Mesenchymal stem cell (in vitro differentiated cells and primary cell): ENCODE measurements at regions not wholly inside any gene's neighbourhood (a gene's known extent, or its start where the extent isn't known, plus 50 kb on each side); places are given as distances from the start of the nearest gene placed in this dataset.

Experiments
- DNase-seq: peaks from one replicate; pipeline ENCODE4 v3.0.0-alpha.2; 2013
- H2AFZ ChIP-seq: one replicate; pipeline ENCODE4 v1.6.1; 2013; ENCODE audit warnings: low read depth, mild to moderate bottlenecking, control low read depth, inconsistent platforms, low read length, moderate library complexity
- H2AK5ac ChIP-seq: 2 replicates; pipeline ENCODE4 v1.6.1; 2013; ENCODE audit warnings: low read length, moderate library complexity, mild to moderate bottlenecking, inconsistent platforms; ENCODE audit not compliant: severe bottlenecking
- H2BK120ac ChIP-seq: one replicate; pipeline ENCODE4 v1.6.1; 2013; ENCODE audit warnings: low read depth, mild to moderate bottlenecking, inconsistent platforms, low read length, moderate library complexity
- H2BK12ac ChIP-seq, 2 experiments: one replicate each; pipeline ENCODE4 v1.6.1; 2013; ENCODE audit warnings: inconsistent platforms in 2 of 2, low read length in 2 of 2, mild to moderate bottlenecking in 2 of 2, moderate library complexity in 2 of 2, control low read depth in 1 of 2
- H2BK15ac ChIP-seq: one replicate; pipeline ENCODE4 v1.6.1; 2013; ENCODE audit warnings: mild to moderate bottlenecking, low read depth, inconsistent platforms; ENCODE audit not compliant: poor library complexity, severe bottlenecking
- H2BK5ac ChIP-seq: 2 replicates; pipeline ENCODE4 v1.6.1; 2013; ENCODE audit warnings: low read depth, mild to moderate bottlenecking, low read length, control low read depth, inconsistent platforms; ENCODE audit not compliant: poor library complexity, severe bottlenecking
- H3K14ac ChIP-seq, 2 experiments: one replicate each; pipeline ENCODE4 v1.6.1; 2013; ENCODE audit warnings: inconsistent platforms in 2 of 2, low read length in 2 of 2, control low read depth in 1 of 2, mild to moderate bottlenecking in 1 of 2, moderate library complexity in 1 of 2
- H3K18ac ChIP-seq, 2 experiments: one replicate each; pipeline ENCODE4 v1.6.1; 2013; ENCODE audit warnings: inconsistent platforms in 2 of 2, low read length in 2 of 2, control low read depth in 1 of 2, low read depth in 1 of 2, mild to moderate bottlenecking in 1 of 2
- H3K23ac ChIP-seq, 2 experiments: one replicate each; pipeline ENCODE4 v1.6.1; 2013; ENCODE audit warnings: inconsistent platforms in 2 of 2, low read length in 2 of 2, mild to moderate bottlenecking in 2 of 2, moderate library complexity in 2 of 2, control low read depth in 1 of 2
- H3K27ac ChIP-seq: 2 replicates; pipeline ENCODE4 v1.5.1; 2013; ENCODE audit warnings: mild to moderate bottlenecking, moderate library complexity, low read length, control low read depth, inconsistent platforms; ENCODE audit not compliant: poor library complexity, severe bottlenecking
- H3K27me3 ChIP-seq, 2 experiments: 2 replicates each; pipeline versions ENCODE4 v1.6.1 to v1.7.0; 2013; ENCODE audit warnings: low read length in 2 of 2, mild to moderate bottlenecking in 2 of 2, moderate library complexity in 2 of 2, control low read depth in 1 of 2, inconsistent platforms in 1 of 2; ENCODE audit not compliant: control insufficient read depth in 1 of 2, insufficient read depth in 1 of 2
- H3K36me3 ChIP-seq, 2 experiments: 2 replicates each; pipeline versions ENCODE4 v1.6.1 to v1.7.0; 2013; ENCODE audit warnings: low read length in 2 of 2, control low read depth in 1 of 2, inconsistent platforms in 1 of 2, low read depth in 1 of 2, mild to moderate bottlenecking in 1 of 2; ENCODE audit not compliant: insufficient read depth in 2 of 2, control insufficient read depth in 1 of 2
- H3K4ac ChIP-seq, 2 experiments: one replicate each; pipeline ENCODE4 v1.6.1; 2013; ENCODE audit warnings: inconsistent platforms in 2 of 2, low read length in 2 of 2, mild to moderate bottlenecking in 2 of 2, moderate library complexity in 2 of 2, control low read depth in 1 of 2, low read depth in 1 of 2
- H3K4me1 ChIP-seq: 2 replicates; pipeline ENCODE4 v1.6.1; 2013; ENCODE audit warnings: low read depth, low read length, control low read depth; ENCODE audit not compliant: control insufficient read depth, insufficient read depth
- H3K4me2 ChIP-seq: 2 replicates; pipeline ENCODE4 v1.6.1; 2013; ENCODE audit warnings: low read length, mild to moderate bottlenecking, inconsistent platforms; ENCODE audit not compliant: poor library complexity, severe bottlenecking
- H3K4me3 ChIP-seq, 2 experiments: 2 replicates each; pipeline versions ENCODE4 v1.5.1 to v1.7.0; 2013; ENCODE audit warnings: low read length in 2 of 2, mild to moderate bottlenecking in 2 of 2, control low read depth in 1 of 2, low read depth in 1 of 2; ENCODE audit not compliant: insufficient read depth in 1 of 2
- H3K79me1 ChIP-seq: replicated peaks from 2 replicates; pipeline ENCODE4 v1.6.1; 2013; ENCODE audit warnings: mild to moderate bottlenecking, control low read depth, low read length, inconsistent platforms; ENCODE audit not compliant: poor library complexity, severe bottlenecking
- H3K9ac ChIP-seq: 2 replicates; pipeline ENCODE4 v1.7.0; 2013; ENCODE audit warnings: mild to moderate bottlenecking, low read length, moderate library complexity
- H3K9me3 ChIP-seq: 2 replicates; pipeline ENCODE4 v1.7.0; 2013; ENCODE audit warnings: mild to moderate bottlenecking, low read length; ENCODE audit not compliant: control insufficient read depth
- H4K8ac ChIP-seq: one replicate; pipeline ENCODE4 v1.6.1; 2013; ENCODE audit warnings: inconsistent platforms, mild to moderate bottlenecking, low read length, moderate library complexity
- H4K91ac ChIP-seq: one replicate; pipeline ENCODE4 v1.6.1; 2013; ENCODE audit warnings: mild to moderate bottlenecking, low read length, inconsistent platforms
- WGBS: methylation state at CpG from one replicate; pipeline ENCODE4 v1.1.7; 2013; ENCODE audit warnings: mixed read lengths; 5-methylcytosine and 5-hydroxymethylcytosine counted together

DNA sequence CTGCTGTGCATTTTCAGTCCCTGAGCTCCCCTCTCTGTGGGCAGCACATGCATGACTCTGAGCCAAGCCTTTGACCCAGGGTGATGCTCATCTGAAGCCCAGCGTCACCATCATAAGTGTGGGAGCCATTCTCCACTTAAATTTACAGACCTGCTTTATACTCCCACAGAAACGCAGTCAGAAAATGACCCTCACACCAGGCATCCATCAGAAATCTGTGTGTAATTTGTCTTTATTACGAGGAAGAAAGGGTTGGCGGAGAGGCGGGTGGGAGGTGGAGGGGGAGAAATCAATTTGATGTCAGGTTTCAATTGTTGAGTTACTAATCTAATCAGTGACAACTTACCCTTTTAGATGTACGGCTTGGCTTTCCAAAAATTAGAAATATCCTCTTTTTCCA is 353.6 kb downstream of the MAFB start:
- Histone ChIP-seq H3K9ac (no peak overlapping the region), H3K27me3 (no peaks in the 10 kb centered on the region), H3K79me1 (no peaks in the 10 kb centered on the region), H4K8ac (no peak overlapping the region), H3K4ac (no peak overlapping the region), H3K23ac (no peak overlapping the region), H3K9me3 (no peaks in the 10 kb centered on the region), H3K4me3 (no peak overlapping the region), H2BK15ac (no peak overlapping the region), H4K91ac (no peak overlapping the region), H2BK5ac (no peak overlapping the region), H3K36me3 (no peaks in the 10 kb centered on the region), H2BK12ac (no peak overlapping the region), H2AK5ac (no peak overlapping the region), H3K14ac (no peak overlapping the region), H3K18ac (no peak overlapping the region), H2AFZ (no peak overlapping the region), H3K27ac (no peak overlapping the region), H2BK120ac (no peak overlapping the region), H3K4me1 (no peaks in the 10 kb centered on the region), H3K4me2 (no peak overlapping the region)
- 80% methylated on average over 1 of the region's 6 CpGs for WGBS
- DNase-seq, result no peak

DNA sequence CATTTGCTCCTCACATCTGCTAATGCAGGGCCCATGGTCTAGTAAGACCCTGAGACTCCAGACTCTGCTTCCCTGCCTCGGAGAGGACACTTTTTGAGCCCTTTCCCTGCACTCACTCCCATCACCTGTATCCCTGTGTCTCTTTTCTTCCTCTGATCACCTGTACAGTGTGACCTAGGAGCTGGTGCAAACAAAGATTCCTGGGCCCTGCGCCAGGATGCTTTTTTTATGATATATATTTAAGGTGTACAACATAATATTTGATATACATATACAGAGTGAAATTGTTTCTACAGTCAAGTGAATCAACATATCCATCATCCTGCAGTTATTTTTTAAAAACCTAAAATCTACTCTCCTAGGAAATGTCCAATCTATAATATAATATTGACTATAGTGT is 355.4 kb downstream of the MAFB start:
- no peak for DNase-seq

DNA sequence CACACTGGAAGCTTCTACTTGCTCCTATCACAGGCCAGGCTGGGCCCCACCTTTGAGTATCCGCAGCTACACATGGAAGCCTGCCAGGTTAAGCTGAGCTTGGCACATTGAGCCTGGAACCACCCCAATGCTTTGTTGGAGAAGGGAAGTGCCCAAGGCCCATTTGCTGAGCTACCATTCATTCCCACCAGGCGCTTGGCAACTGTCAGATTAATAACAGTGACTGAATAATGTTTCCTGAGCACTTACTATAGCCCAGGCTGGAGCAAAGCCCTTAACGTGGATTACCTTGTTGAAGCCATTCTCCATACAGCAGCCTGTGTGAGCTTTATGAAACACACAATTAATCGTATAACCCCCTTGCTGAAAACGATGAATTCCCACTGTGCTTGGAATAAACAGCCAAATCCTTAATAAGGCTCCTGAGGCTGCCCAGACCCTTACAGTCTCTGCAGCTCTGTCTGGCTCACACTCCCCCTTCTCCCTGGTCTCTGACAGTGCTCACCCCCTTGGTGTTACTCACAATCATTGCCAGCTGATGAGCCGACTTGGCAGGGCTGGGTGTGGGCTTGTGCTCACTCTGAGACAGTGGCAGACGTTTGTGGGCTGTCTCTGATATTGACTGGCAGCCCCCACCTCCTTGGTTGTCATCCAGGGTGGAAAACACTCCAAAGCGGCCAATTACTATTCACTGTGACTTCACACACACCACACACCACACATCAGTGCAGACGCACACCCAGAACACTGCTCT is 357.1 kb downstream of the MAFB start:
- 69% methylated on average over 9 of the region's 9 CpGs for WGBS
- no peak overlapping the region for H2AK5ac ChIP-seq

More for the DNA sequence above, 355.4 kb downstream of the MAFB start:
- Histone ChIP-seq H3K23ac (no peak overlapping the region), H3K27ac (no peak overlapping the region), H2BK15ac (no peak overlapping the region), H3K9me3 (no peaks in the 10 kb centered on the region), H2AFZ (no peak overlapping the region), H3K27me3 (no peaks in the 10 kb centered on the region), H3K18ac (no peak overlapping the region), H3K4me1 (no peaks in the 10 kb centered on the region), H3K4ac (no peak overlapping the region), H3K14ac (no peak overlapping the region), H3K4me3 (no peak overlapping the region), H4K91ac (no peak overlapping the region), H2BK120ac (no peak overlapping the region), H3K9ac (no peak overlapping the region), H3K4me2 (no peak overlapping the region), H3K36me3 (no peaks in the 10 kb centered on the region), H2AK5ac (no peak overlapping the region), H4K8ac (no peak overlapping the region), H2BK5ac (no peak overlapping the region), H3K79me1 (no peaks in the 10 kb centered on the region), H2BK12ac (no peak overlapping the region)
- WGBS, result 46% methylated on average over 1 of the region's 2 CpGs

DNA sequence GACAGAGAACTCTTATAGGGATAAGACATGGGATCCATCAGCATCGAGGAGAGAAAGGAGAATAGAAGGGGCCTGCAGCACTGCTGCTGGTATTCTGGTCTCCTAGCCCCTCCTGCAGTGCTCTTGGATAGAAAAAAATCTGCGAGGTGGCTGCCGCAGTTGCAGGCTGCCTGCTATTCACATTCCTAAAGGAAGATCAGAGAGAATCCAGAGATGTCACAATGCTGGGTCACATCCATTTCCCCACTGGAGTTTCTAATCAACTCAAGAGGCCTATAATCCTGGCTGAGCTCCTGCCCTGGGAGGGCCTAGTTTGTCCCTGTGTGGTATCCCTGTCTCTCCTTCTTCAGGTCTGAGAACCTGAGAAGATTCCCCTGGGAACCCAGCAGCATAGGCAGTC is 357.8 kb downstream of the MAFB start:
- H3K4me3 ChIP-seq, result no peak overlapping the region
- no peak overlapping the region for H3K4ac ChIP-seq
- H3K9me3 ChIP-seq, result no peaks in the 10 kb centered on the region
- H2BK12ac ChIP-seq, result no peak overlapping the region
- no peak overlapping the region for H4K91ac ChIP-seq
- H2AK5ac ChIP-seq, result no peak overlapping the region
- DNase-seq, result no peak
- H3K4me1 ChIP-seq, result no peaks in the 10 kb centered on the region
- no peak overlapping the region for H3K18ac ChIP-seq
- no peak overlapping the region for H3K9ac ChIP-seq
- no peak overlapping the region for H3K4me2 ChIP-seq
- no peaks in the 10 kb centered on the region for H3K79me1 ChIP-seq
- no peaks in the 10 kb centered on the region for H3K27me3 ChIP-seq
- H3K36me3 ChIP-seq, result no peaks in the 10 kb centered on the region
- no peak overlapping the region for H3K27ac ChIP-seq
- H2BK15ac ChIP-seq, result no peak overlapping the region
- H2AFZ ChIP-seq, result no peak overlapping the region
- H2BK5ac ChIP-seq, result no peak overlapping the region
- no peak overlapping the region for H4K8ac ChIP-seq
- H3K23ac ChIP-seq, result no peak overlapping the region
- no peak overlapping the region for H2BK120ac ChIP-seq
- H3K14ac ChIP-seq, result no peak overlapping the region
- WGBS, result 42% methylated on average over 3 of the region's 3 CpGs

More for the DNA sequence above, 357.1 kb downstream of the MAFB start:
- Histone ChIP-seq H3K79me1 (no peaks in the 10 kb centered on the region), H2BK12ac (no peak overlapping the region), H3K4me3 (no peak overlapping the region), H4K8ac (no peak overlapping the region), H3K27ac (no peak overlapping the region), H2BK5ac (no peak overlapping the region), H3K14ac (no peak overlapping the region), H3K9me3 (no peaks in the 10 kb centered on the region), H3K4me2 (no peak overlapping the region), H3K18ac (no peak overlapping the region), H4K91ac (no peak overlapping the region), H2BK15ac (no peak overlapping the region), H2AFZ (no peak overlapping the region), H3K4me1 (no peaks in the 10 kb centered on the region), H3K27me3 (no peaks in the 10 kb centered on the region), H2BK120ac (no peak overlapping the region), H3K36me3 (no peaks in the 10 kb centered on the region), H3K23ac (no peak overlapping the region), H3K4ac (no peak overlapping the region), H3K9ac (no peak overlapping the region)
- no peak for DNase-seq
